GM19351 (cell line): ENCODE measurements at regions not wholly inside any gene's neighbourhood (a gene's known extent, or its start where the extent isn't known, plus 50 kb on each side); places are given as distances from the start of the nearest gene placed in this dataset.

ENCODE experiments used
- ATAC-seq: cut with Tn5 transposase; IDR thresholded peaks from one replicate; pipeline ENCODE4 v1.9.1; 2021; ENCODE audit warnings: mild to moderate bottlenecking, moderate library complexity; ENCODE audit not compliant: unreplicated experiment

DNA sequence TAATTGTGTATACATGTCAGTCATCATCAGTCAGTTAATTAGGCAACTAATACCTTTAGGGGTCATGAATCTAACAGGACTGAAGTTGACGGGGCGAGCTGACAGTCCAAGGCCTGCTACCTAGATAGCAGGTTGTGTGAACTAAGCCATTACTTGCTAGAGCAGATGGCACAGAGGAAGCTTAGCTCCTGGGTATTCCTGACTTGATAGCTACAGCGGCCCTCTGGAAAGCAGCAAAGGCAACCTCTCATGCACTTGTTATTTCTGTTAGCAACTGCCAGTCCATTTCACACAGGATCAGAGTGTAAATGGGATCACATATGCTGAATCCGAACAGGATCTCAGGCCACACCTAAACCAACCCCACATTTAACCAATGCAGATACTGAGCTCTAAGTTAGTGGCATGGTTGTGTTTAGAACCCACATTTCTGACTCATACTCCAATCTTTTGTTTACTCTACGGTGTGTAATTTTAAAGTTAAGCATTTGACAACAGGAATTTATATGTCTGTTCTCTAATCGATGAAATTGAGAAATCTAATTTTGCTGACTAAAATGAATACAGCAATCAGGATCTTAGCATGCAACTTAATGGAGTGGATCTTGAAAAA is 521.3 kb upstream of the ZNF608 start:
- no peak for ATAC-seq

- ATAC-seq: no peak
Measured at GRCh38 chr5:125269926-125270325, 523.5 kb upstream of the ZNF608 start.

DNA sequence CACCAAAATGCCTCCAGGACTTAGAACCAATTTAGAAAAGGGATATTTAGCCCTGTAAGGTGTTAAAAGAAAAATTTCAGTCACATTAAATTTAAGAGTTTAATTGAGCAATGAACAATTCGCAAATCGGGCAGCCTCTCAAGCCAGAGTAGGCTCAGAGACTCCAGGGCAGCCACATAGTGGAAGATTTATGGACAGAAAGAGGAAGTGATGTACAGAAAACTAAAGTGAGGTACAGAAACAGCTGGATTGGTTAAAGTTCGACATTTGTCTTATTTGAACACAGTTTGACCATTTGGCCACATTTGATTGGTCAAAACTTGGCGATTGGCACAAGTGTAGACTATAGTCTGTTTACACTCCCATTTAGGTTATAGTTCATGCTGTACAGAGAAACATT is 525.9 kb upstream of the ZNF608 start:
- ATAC-seq: no peak

- ATAC-seq: no peak
Measured at GRCh38 chr5:125274211-125274610, 527.8 kb upstream of the ZNF608 start.

DNA sequence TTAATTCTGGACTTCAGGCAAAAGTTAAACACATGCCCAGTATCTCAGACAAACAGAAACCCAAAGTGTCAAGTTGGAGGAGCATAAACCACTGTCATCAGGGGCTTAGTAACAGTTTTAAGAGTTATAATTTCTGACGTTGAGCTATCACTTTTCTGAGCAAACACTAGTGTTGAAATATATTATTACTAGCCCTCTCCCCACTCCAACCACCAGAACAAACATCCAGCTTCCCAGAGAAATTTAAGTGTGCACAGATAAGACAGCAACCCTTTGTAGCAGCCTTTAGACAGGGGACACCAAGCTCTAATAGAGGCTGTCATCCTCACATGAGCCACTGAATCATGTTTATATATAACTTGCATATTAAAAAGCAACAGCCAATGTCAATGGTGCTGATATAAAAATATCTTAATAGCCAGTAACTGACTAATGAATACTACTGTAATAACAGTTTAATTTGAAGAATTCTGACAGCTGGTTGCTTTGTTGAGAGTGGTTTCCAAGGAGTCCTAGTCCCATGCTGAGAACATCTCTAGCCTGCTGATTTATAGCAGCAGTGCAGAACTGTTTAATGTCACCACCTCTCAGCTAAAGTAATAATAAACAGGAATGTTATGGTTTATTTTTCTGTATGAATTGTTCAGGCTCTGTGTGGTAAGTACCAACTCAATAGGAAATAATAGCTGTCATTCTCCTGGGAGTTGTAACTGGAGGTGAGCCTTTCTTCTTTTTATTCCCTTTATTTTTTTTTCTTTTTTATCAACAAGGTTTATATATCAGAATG is 528.7 kb upstream of the ZNF608 start:
- ATAC-seq: no peak

DNA sequence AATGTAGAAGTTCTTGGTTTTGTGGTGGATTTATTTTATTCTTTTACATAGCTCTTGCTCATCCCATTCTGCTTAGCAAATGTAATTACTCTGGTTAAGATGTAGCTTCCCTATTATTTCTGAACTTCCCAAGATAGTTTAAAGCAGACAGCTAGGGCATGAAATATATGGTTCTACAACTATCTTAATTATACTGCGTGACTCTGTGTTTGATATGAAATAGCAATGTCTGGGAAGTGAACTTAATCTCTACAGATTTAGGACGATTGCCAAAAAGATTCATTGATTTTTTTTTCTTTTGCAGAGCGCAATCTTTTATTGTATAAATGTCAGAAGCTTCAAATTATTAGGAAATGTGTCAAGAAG is 529.3 kb upstream of the ZNF608 start:
- ATAC-seq: no peak

DNA sequence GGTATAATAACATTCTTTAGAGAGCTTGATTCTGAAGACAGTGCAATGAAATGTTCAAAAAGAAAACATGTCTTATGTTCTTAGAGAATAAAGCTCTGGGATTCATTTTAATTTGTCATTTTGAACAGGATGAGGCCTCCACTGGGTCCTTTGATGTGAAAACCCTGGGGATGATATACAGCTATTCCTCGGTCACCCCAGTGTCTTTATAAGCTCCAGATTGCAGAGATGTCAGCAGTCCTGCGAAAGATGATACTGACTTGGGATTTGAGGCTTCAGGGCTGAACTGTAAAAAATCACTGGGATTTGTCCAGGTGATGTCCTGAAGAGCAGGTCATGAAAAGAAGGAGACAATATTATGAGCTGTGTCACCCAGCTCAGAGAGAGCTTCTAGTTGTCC is 529.7 kb upstream of the ZNF608 start:
- no peak for ATAC-seq

GRCh38 chr5:125277494-125278154 is 531.2 kb upstream of the ZNF608 start:
- no peak for ATAC-seq

DNA sequence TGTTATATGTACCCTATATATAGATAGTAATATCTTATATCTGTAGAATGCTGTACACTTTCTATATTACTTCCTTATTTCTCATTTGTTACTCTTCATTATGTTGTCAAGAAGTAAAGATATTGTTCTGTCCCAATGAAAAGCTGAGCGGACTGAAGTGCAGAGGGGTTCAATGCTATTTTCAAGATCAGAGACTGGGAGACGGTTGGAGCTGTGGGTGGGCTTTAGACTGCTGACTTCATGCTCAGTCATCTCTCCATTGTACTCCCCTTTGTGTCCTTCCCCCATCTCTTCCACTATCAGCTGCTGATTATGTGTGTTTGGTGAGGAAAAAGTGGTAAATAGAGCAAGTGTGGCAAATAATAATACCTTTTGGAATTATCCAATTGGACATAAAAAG is 532.3 kb upstream of the ZNF608 start:
- no peak for ATAC-seq

DNA sequence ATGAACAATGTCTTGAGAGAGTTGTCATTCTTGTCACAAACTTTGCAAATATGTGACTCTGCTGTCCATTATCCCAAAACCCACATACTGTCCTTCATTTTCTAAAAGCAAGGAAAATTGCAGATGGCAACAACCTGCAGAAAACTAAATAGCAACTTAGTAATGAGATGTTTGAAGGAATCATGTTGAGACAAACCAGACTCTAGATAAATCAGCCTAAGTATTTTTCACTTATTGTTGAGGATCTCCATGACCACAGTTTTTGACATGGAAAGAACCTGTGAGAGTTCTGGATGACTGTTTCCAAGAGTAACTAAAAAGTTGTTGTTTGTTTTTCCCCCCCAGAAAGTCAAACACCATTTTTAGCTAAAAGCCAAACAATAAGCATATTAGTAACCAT is 535.2 kb upstream of the ZNF608 start:
- ATAC-seq: no peak

DNA sequence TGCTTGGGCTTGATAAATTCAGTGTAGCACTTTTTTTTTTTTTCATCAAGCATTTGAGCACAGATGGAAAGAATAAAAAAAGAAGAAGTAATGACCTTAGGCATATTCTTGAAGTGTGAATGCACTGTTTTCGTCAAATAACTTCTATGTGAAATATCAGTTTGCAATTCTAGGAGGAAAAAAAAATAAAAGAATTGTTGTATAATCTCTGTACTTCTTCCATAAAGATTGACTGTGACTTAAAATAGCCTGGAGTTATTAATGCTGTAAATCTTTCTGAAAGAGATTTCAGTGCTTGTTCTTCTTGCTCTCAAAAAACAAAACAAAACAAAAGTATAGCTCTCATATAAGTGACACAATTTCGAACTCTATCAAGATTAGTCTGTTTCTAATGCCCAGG is 536.9 kb upstream of the ZNF608 start:
- no peak for ATAC-seq

DNA sequence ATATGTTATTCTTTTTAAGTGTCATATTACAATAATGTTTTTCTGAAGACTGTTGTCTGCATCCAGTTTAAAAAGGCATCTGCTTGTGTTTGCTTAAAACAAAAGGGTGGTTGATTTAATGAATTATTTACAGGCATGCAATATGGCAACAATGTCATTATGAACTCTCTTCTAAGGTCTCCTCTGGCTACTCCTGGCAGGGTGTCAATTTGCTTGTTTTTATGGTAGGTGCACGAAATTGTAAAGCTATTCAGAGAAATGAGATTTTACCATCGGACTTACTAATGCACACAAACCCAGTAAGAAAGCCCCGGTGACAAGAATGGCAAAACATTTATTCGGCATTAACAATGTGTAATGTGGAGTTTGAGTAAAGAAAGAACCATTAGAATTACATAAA is 539.8 kb upstream of the ZNF608 start:
- no peak for ATAC-seq

DNA sequence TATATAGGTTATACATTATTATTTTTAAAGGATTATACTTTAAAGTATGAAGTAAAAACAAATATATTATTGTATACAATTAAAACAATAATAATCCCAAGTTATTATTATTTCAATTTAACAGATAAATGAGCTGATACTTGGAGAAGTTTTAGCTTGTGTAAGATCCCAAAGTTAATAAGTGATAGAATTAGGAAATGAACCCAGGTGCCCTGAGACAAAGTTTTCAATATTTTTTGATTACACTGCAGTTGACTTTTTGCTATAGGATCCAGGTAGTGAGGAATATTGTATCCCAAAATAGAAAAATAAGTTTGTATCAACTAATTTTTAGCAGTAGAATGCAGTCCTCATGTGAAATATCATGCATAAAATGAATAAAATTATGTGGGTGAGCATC is 543.2 kb upstream of the ZNF608 start:
- ATAC-seq: no peak

- ATAC-seq: no peak
Measured at GRCh38 chr5:125290935-125291334, 544.5 kb upstream of the ZNF608 start.

DNA sequence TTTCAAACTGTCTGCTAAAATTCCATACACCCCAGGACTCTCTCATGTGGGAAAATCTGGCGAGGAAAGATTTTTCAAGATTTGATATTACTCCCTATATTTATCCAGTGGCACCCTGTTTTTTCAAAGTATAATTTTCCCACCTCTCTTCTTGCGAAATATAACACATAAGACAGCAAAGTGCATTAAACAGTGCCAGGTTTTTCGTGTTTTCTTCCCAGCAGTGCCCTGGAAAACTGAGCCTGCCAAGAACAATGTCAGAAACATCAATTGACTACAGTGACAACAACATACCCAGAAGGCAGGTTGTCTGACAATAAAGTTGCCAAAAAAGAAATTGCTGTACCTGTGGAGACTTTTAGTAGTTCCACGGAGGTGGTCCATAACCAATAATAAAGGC is 545.0 kb upstream of the ZNF608 start:
- ATAC-seq: no peak

DNA sequence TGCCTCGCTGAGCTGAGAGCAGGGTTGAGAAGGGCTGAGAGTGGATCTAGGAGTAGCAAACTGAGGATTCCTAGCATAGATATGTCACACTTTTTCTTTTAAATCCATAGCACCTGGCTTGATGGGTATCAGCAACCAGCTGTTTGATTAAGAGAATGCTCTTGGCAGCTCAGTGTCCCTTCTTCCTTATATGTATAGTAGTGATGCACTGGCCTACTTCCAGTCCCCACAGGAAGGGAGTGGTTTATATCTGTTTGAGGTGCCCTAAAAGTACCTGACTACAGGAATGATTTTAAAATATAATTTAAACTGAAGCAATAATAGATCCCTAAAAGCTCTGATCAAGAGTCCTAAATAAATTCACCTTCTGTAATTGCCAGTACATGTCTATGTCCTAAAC is 546.8 kb upstream of the ZNF608 start:
- ATAC-seq: no peak

GRCh38 chr5:125293726-125294125 is 547.3 kb upstream of the ZNF608 start:
- ATAC-seq: no peak

- no peak for ATAC-seq
Measured at GRCh38 chr5:125294844-125295243, 548.4 kb upstream of the ZNF608 start.

- no peak for ATAC-seq
Measured at GRCh38 chr5:125295405-125295872, 549.0 kb upstream of the ZNF608 start.

- no peak for ATAC-seq
Measured at GRCh38 chr5:125298258-125298657, 551.8 kb upstream of the ZNF608 start.

DNA sequence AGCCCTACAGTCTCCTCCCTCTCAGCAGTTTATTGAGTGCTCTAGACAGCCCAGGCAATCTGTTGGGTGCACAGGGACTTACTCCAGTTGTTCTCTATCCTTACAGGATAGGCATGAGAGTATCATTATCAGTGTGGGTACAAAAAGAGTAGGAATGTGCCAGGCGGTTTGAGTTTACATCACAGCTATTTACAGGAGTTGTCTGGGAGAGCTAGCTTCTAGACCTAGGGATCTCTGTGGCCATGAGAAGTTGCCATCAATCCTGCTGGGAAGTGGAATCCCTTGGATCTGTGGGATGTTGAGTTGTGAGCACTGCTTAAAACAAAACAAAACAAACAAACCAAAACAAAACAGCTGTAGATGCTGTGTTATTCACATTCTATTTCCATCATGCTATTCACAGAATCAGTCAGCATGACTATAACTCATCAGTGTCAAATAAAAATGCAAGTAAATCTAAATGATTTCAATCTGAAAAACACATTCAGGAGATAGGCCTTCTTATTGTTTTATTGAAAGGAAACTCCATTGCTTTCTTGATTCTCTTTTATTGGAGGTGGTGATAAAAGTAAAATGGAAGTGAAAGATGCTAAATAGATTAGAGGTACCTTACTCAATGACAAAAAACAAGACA is 552.4 kb upstream of the ZNF608 start:
- ATAC-seq: no peak

DNA sequence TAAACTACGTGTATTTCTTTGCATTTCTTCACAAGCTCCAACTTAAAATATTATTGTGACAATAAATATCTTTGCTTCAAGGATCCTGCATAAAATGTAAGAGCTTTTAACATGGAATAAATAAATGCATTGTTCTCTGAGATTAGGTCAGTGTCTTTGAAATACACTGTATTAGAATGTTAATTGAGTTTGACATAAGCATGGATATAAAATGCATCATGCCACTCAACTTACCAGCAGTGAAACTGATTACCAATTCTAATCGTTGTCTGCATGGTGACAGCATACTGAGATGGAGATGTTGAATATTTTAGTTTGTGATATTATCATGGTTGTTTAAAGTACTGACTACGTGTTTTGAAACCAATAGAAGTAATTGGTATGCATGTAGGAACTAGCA is 555.3 kb upstream of the ZNF608 start:
- no peak for ATAC-seq
